Esophagus (tissue), 2 donors: ENCODE measurements at regions not wholly inside any gene's neighbourhood (a gene's known extent, or its start where the extent isn't known, plus 50 kb on each side); places are given as distances from the start of the nearest gene placed in this dataset.

Experiments used
- H3K27ac ChIP-seq, 2 donors: one replicate each; pipeline ENCODE4 v1.5.1; 2013; ENCODE audit warnings: low read depth in 2 of 2, mild to moderate bottlenecking in 2 of 2, inconsistent platforms in 1 of 2, low read length in 1 of 2, moderate library complexity in 1 of 2
- H3K27me3 ChIP-seq, 2 donors: one replicate each; pipeline ENCODE4 v1.6.1; 2013; ENCODE audit warnings: low read length in 2 of 2, control low read depth in 1 of 2, mild to moderate bottlenecking in 1 of 2; ENCODE audit not compliant: insufficient read depth in 2 of 2, control insufficient read depth in 1 of 2
- H3K36me3 ChIP-seq, 2 donors: one replicate each; pipeline ENCODE4 v1.6.1; 2013; ENCODE audit warnings: low read length in 1 of 2; ENCODE audit not compliant: control insufficient read depth in 2 of 2, insufficient read depth in 2 of 2
- H3K4me1 ChIP-seq, 2 donors: one replicate each; pipeline ENCODE4 v1.6.1; 2013; ENCODE audit warnings: low read length in 1 of 2; ENCODE audit not compliant: control insufficient read depth in 2 of 2, insufficient read depth in 2 of 2
- H3K4me3 ChIP-seq, 2 donors: one replicate each; pipeline ENCODE4 v1.5.1; 2013; ENCODE audit warnings: low read length in 2 of 2, mild to moderate bottlenecking in 2 of 2, low read depth in 1 of 2, moderate library complexity in 1 of 2
- H3K9me3 ChIP-seq, 2 donors: one replicate each; pipeline ENCODE4 v1.6.1; 2013; ENCODE audit warnings: mild to moderate bottlenecking in 2 of 2, low read depth in 1 of 2, low read length in 1 of 2, moderate library complexity in 1 of 2; ENCODE audit not compliant: control insufficient read depth in 2 of 2, insufficient read depth in 1 of 2
- WGBS, 2 donors: extraction: QIAGEN DNeasy Blood & Tissue Kit; methylation state at CpG; one replicate each; pipeline ENCODE4 v1.1.7; 2013; 5-methylcytosine and 5-hydroxymethylcytosine counted together
- donor health status: healthy with polysubstance abuse.
- donor health status: Bipolar disorder and iron deficiency.

- WGBS, 2 donors, result 61 to 69% methylated on average over 3 of the region's 3 CpGs
- Histone ChIP-seq H3K4me1 (no peaks in the 10 kb centered on the region), H3K4me3 (no peak overlapping the region), H3K36me3 (no peaks in the 10 kb centered on the region), H3K27ac (no peak overlapping the region), H3K9me3 (no peaks in the 10 kb centered on the region), H3K27me3 (no peaks in the 10 kb centered on the region)
Measured at GRCh38 chr15:45910671-45911070, 275.8 kb downstream of the SQOR start.

DNA sequence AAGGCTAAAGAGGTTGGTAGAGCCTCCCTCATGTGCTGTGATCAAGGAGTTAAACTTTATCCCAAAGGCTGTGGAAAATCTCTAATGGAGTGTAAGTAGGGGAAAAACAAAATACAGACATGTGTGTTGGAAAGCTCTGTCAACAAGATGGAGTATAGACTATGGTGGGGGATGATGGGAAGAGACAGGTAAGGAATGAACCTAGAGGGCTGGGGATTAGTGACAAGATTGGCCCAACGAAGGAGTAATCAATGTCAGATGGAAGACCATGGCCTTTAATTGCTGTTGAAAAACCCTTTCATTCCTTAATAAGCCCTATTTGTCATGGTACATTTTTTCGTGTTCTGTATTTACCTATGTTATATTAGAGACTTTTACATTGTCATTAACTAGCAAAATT is 278.6 kb downstream of the SQOR start:
- no peaks in the 10 kb centered on the region for H3K27me3 ChIP-seq
- H3K4me3 ChIP-seq, result no peak overlapping the region
- no peaks in the 10 kb centered on the region for H3K36me3 ChIP-seq
- no peaks in the 10 kb centered on the region for H3K9me3 ChIP-seq
- WGBS, 2 donors, result 61 to 62% methylated on average over 2 of the region's 2 CpGs
- no peak overlapping the region for H3K27ac ChIP-seq
- no peaks in the 10 kb centered on the region for H3K4me1 ChIP-seq

DNA sequence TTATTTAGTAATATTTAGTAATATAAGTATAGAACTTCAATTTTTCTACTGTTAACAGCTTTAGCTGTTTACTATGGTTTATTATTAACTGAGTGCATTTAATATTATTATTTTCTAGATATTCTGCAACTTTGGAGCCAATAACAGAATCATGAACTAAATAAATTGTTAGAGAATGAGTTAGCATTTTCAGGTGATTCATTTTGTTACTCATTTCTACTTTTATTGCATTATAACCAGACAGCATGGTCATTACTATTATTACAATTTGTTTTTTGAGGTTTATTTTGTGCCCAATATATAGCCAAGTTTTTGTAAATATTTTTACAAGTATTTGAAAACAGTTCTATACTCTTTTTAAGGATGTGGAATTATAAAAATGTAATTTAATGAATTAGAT is 279.6 kb downstream of the SQOR start:
- H3K27ac ChIP-seq, result no peak overlapping the region
- no peaks in the 10 kb centered on the region for H3K9me3 ChIP-seq
- no peaks in the 10 kb centered on the region for H3K27me3 ChIP-seq
- H3K36me3 ChIP-seq, result no peaks in the 10 kb centered on the region
- no peak overlapping the region for H3K4me3 ChIP-seq
- no peaks in the 10 kb centered on the region for H3K4me1 ChIP-seq

GRCh38 chr15:45918839-45919238 is 284.0 kb downstream of the SQOR start:
- Histone ChIP-seq H3K4me1 (peaks cover 0 to 2% of the 10 kb centered on the region in 2 donors), H3K27ac (no peak overlapping the region)
- 55 to 61% methylated on average over 2 of the region's 2 CpGs for WGBS, 2 donors

GRCh38 chr15:45919806-45920205 is 285.0 kb downstream of the SQOR start:
- Histone ChIP-seq H3K4me3 (no peak overlapping the region), H3K27me3 (no peaks in the 10 kb centered on the region), H3K36me3 (no peaks in the 10 kb centered on the region), H3K27ac (no peak overlapping the region), H3K4me1 (peaks cover 0 to 2% of the 10 kb centered on the region in 2 donors), H3K9me3 (no peaks in the 10 kb centered on the region)
- 71 to 76% methylated on average over 6 of the region's 6 CpGs for WGBS, 2 donors

More at GRCh38 chr15:45918839-45919238, 284.0 kb downstream of the SQOR start:
- Histone ChIP-seq H3K27me3 (no peaks in the 10 kb centered on the region), H3K9me3 (no peaks in the 10 kb centered on the region), H3K36me3 (no peaks in the 10 kb centered on the region), H3K4me3 (no peak overlapping the region)

DNA sequence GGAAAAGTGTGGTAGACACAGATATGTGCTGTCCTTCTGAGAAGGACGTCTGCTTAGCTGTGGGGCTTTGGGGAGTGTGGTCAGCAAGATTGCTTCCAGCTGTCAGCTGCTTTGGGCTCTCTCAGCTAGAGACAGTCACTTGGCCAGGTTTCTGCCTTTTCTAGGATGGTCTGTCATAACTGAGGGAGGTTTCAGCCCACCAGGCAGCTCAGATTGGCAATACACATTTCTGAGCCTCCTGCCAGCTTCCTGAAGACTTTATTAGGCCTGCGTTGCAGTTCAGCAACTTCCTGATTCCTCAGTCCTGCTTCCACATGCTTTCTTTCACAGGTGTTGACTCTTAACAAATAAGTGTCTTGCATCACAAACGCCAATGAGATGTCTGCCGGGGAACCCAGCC is 286.5 kb downstream of the SQOR start:
- no peaks in the 10 kb centered on the region for H3K9me3 ChIP-seq
- no peak overlapping the region for H3K4me3 ChIP-seq
- peaks cover 0 to 2% of the 10 kb centered on the region in 2 donors for H3K4me1 ChIP-seq
- H3K36me3 ChIP-seq, result no peaks in the 10 kb centered on the region
- H3K27me3 ChIP-seq, result no peaks in the 10 kb centered on the region
- no peak overlapping the region for H3K27ac ChIP-seq
- 27 to 31% methylated on average over 4 of the region's 4 CpGs for WGBS, 2 donors

DNA sequence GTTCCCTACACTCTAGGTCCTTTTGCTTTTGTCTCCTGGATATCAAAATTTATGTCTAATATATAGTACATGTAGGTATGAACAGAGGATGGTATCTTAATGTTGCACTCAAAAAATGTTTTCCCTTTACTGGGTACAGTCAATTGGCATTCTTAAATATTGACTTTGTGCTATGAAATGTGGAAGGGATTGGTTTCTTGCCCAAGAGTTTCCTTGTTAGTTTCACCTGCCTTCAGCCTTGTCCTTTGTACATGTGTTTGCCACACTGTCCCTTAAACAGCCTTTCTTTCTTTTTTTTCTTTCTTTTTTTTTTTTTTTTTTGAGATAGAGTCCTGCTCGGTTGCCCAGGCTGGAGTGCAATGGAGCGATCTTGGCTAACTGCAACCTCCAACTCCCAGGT is 287.1 kb downstream of the SQOR start:
- Histone ChIP-seq H3K4me3 (no peak overlapping the region), H3K4me1 (peaks cover 0 to 2% of the 10 kb centered on the region in 2 donors), H3K27ac (no peak overlapping the region), H3K36me3 (no peaks in the 10 kb centered on the region), H3K9me3 (no peaks in the 10 kb centered on the region), H3K27me3 (no peaks in the 10 kb centered on the region)
- WGBS, 2 donors, result 74 to 82% methylated on average over 2 of the region's 2 CpGs

DNA sequence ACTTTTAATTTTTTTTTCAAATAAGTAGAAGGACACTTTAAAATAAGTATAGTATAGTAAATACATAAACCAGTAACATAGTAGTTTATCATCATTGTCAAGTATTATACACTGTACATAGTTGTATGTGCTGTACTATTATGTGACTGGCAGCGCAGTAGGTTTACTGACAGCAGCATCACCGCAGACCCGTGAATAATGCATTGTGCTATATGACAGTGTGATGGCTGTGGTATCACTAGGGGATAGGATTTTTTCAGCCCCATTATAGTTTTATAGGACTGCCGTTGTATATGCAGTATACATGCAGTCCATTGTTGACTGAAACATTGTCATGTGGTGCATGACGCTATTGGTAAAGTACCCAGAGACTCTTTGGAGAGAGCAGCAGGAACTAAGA is 306.5 kb downstream of the SQOR start:
- H3K36me3 ChIP-seq, result no peaks in the 10 kb centered on the region
- H3K27me3 ChIP-seq, result no peaks in the 10 kb centered on the region
- no peak overlapping the region for H3K27ac ChIP-seq
- H3K4me1 ChIP-seq, result no peaks in the 10 kb centered on the region
- H3K9me3 ChIP-seq, result no peaks in the 10 kb centered on the region
- 86 to 87% methylated on average over 5 of the region's 5 CpGs for WGBS, 2 donors
- no peak overlapping the region for H3K4me3 ChIP-seq

- no peaks in the 10 kb centered on the region for H3K36me3 ChIP-seq
- 58 to 61% methylated on average over 4 of the region's 4 CpGs for WGBS, 2 donors
- H3K4me3 ChIP-seq, result no peak overlapping the region
- H3K9me3 ChIP-seq, result no peaks in the 10 kb centered on the region
- H3K27ac ChIP-seq, result no peak overlapping the region
- no peaks in the 10 kb centered on the region for H3K27me3 ChIP-seq
- H3K4me1 ChIP-seq, result no peaks in the 10 kb centered on the region
Measured at GRCh38 chr15:45943240-45943639, 308.4 kb downstream of the SQOR start.

GRCh38 chr15:45946111-45946510 is 311.3 kb downstream of the SQOR start:
- H3K27me3 ChIP-seq, result no peaks in the 10 kb centered on the region
- no peak overlapping the region for H3K4me3 ChIP-seq
- no peak overlapping the region for H3K27ac ChIP-seq
- H3K9me3 ChIP-seq, result no peaks in the 10 kb centered on the region
- H3K36me3 ChIP-seq, result no peaks in the 10 kb centered on the region
- H3K4me1 ChIP-seq, result no peaks in the 10 kb centered on the region
